SK-N-SH treated with all-trans-retinoic acid at 6 μM for 48 hours (cell line): ENCODE measurements at regions not wholly inside any gene's neighbourhood (a gene's known extent, or its start where the extent isn't known, plus 50 kb on each side); places are given as distances from the start of the nearest gene placed in this dataset.

Experiments used
- BACH2 ChIP-seq: fragments of 250-450 bp; sonication (Bioruptor Pico); IDR thresholded peaks from 2 replicates; pipeline ENCODE4 v1.9.0; 2021; ENCODE audit warnings: mild to moderate bottlenecking, borderline replicate concordance
- CSDC2 ChIP-seq: fragments of 250-450 bp; sonication (Bioruptor Pico); IDR thresholded peaks from 2 replicates; pipeline ENCODE4 v1.5.0; 2020; ENCODE audit warnings: mild to moderate bottlenecking, moderate library complexity
- GLIS3 ChIP-seq: fragments of 250-450 bp; sonication (Bioruptor Pico); IDR thresholded peaks from 2 replicates; pipeline ENCODE4 v1.5.0; 2020; ENCODE audit warnings: mild to moderate bottlenecking, moderate library complexity
- ISL1 ChIP-seq: fragments of 250-450 bp; sonication (Bioruptor Pico); IDR thresholded peaks from 2 replicates; pipeline ENCODE4 v2.1.2; 2022; ENCODE audit warnings: mild to moderate bottlenecking, moderate library complexity
- SNAI2 ChIP-seq: fragments of 250-450 bp; sonication (Bioruptor Pico); IDR thresholded peaks from 2 replicates; pipeline ENCODE4 v1.5.0; 2020; ENCODE audit warnings: mild to moderate bottlenecking, moderate library complexity
- TCF4 ChIP-seq: fragments of 250-450 bp; sonication (Bioruptor Pico); IDR thresholded peaks from 2 replicates; pipeline ENCODE4 v1.8.0; 2021; ENCODE audit warnings: mild to moderate bottlenecking, moderate library complexity, borderline replicate concordance
- TOX ChIP-seq: fragments of 250-450 bp; sonication (Bioruptor Pico); IDR thresholded peaks from 2 replicates; pipeline ENCODE4 v1.8.0; 2021; ENCODE audit warnings: mild to moderate bottlenecking, moderate library complexity, borderline replicate concordance
- ZFP3 ChIP-seq: fragments of 250-450 bp; sonication (Bioruptor Pico); IDR thresholded peaks from 2 replicates; pipeline ENCODE4 v1.5.0; 2020; ENCODE audit warnings: mild to moderate bottlenecking, moderate library complexity
- ZFP30 ChIP-seq: fragments of 450-650 bp; formaldehyde crosslinking; IDR thresholded peaks from 2 replicates; pipeline ENCODE4 v1.5.0; 2022; ENCODE audit warnings: mild to moderate bottlenecking, moderate library complexity
- ZNF565 ChIP-seq: fragments of 450-650 bp; formaldehyde crosslinking; conservative IDR thresholded peaks from 2 replicates; pipeline ENCODE4 v1.5.0; 2020; ENCODE audit warnings: low read depth, mild to moderate bottlenecking, moderate library complexity
- TF ChIP-seq, protein P1 (sequence below): fragments of 250-450 bp; sonication (Bioruptor Pico); IDR thresholded peaks from 2 replicates; pipeline ENCODE4 v1.5.0; 2020; ENCODE audit warnings: mild to moderate bottlenecking, moderate library complexity
- TF ChIP-seq, protein P2 (sequence below): fragments of 250-450 bp; sonication (Bioruptor Pico); IDR thresholded peaks from 2 replicates; pipeline ENCODE4 v1.5.1; 2020; ENCODE audit warnings: low read depth, mild to moderate bottlenecking, moderate library complexity
- TF ChIP-seq, protein P3 (sequence below): fragments of 250-450 bp; sonication (Bioruptor Pico); IDR thresholded peaks from 2 replicates; pipeline ENCODE4 v1.5.1; 2021; ENCODE audit warnings: mild to moderate bottlenecking, moderate library complexity
- TF ChIP-seq, protein P4 (sequence below): fragments of 250-450 bp; sonication (Bioruptor Pico); IDR thresholded peaks from 2 replicates; pipeline ENCODE4 v1.8.0; 2020; ENCODE audit warnings: mild to moderate bottlenecking, moderate library complexity, borderline replicate concordance

DNA sequence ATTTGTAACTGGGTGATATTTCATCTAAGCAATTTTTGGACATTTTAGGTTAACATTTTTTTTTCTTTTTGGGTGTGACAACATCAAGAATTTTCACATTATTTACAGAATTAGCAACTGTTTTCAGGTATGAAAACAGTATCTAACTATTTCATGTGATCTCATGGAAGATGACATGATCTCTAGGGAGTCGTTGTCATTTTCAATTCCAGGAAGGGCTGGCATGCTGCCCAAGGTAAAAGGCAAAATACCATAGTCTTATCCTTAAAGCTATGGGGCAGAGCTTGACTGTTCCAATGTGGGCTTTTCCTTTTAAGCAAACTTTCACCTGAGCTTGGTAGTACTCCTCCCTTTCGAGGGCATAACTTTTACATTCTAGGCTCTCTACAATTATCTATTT lies 443.7 kb downstream of the DSEL start:
- TF ChIP-seq ISL1 (no peak), TOX (CRISPR knock-in tag) (no peak), ZFP3 (CRISPR knock-in tag) (no peak), ZNF565 (CRISPR knock-in tag) (no peak), TCF4 (CRISPR knock-in tag) (no peak), SNAI2 (CRISPR knock-in tag) (no peak), GLIS3 (no peak), BACH2 (CRISPR knock-in tag) (no peak), ZFP30 (CRISPR knock-in tag) (no peak), CSDC2 (CRISPR knock-in tag) (no peak)
- TF ChIP-seq, protein P1, sequence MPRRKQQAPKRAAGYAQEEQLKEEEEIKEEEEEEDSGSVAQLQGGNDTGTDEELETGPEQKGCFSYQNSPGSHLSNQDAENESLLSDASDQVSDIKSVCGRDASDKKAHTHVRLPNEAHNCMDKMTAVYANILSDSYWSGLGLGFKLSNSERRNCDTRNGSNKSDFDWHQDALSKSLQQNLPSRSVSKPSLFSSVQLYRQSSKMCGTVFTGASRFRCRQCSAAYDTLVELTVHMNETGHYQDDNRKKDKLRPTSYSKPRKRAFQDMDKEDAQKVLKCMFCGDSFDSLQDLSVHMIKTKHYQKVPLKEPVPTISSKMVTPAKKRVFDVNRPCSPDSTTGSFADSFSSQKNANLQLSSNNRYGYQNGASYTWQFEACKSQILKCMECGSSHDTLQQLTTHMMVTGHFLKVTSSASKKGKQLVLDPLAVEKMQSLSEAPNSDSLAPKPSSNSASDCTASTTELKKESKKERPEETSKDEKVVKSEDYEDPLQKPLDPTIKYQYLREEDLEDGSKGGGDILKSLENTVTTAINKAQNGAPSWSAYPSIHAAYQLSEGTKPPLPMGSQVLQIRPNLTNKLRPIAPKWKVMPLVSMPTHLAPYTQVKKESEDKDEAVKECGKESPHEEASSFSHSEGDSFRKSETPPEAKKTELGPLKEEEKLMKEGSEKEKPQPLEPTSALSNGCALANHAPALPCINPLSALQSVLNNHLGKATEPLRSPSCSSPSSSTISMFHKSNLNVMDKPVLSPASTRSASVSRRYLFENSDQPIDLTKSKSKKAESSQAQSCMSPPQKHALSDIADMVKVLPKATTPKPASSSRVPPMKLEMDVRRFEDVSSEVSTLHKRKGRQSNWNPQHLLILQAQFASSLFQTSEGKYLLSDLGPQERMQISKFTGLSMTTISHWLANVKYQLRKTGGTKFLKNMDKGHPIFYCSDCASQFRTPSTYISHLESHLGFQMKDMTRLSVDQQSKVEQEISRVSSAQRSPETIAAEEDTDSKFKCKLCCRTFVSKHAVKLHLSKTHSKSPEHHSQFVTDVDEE (CRISPR knock-in tag) = no peak
- TF ChIP-seq, protein P2, sequence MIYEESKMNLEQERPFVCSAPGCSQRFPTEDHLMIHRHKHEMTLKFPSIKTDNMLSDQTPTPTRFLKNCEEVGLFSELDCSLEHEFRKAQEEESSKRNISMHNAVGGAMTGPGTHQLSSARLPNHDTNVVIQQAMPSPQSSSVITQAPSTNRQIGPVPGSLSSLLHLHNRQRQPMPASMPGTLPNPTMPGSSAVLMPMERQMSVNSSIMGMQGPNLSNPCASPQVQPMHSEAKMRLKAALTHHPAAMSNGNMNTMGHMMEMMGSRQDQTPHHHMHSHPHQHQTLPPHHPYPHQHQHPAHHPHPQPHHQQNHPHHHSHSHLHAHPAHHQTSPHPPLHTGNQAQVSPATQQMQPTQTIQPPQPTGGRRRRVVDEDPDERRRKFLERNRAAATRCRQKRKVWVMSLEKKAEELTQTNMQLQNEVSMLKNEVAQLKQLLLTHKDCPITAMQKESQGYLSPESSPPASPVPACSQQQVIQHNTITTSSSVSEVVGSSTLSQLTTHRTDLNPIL (CRISPR knock-in tag) = no peak
- TF ChIP-seq, protein P3, sequence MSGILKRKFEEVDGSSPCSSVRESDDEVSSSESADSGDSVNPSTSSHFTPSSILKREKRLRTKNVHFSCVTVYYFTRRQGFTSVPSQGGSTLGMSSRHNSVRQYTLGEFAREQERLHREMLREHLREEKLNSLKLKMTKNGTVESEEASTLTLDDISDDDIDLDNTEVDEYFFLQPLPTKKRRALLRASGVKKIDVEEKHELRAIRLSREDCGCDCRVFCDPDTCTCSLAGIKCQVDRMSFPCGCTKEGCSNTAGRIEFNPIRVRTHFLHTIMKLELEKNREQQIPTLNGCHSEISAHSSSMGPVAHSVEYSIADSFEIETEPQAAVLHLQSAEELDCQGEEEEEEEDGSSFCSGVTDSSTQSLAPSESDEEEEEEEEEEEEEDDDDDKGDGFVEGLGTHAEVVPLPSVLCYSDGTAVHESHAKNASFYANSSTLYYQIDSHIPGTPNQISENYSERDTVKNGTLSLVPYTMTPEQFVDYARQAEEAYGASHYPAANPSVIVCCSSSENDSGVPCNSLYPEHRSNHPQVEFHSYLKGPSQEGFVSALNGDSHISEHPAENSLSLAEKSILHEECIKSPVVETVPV = no peak
- TF ChIP-seq, protein P4, sequence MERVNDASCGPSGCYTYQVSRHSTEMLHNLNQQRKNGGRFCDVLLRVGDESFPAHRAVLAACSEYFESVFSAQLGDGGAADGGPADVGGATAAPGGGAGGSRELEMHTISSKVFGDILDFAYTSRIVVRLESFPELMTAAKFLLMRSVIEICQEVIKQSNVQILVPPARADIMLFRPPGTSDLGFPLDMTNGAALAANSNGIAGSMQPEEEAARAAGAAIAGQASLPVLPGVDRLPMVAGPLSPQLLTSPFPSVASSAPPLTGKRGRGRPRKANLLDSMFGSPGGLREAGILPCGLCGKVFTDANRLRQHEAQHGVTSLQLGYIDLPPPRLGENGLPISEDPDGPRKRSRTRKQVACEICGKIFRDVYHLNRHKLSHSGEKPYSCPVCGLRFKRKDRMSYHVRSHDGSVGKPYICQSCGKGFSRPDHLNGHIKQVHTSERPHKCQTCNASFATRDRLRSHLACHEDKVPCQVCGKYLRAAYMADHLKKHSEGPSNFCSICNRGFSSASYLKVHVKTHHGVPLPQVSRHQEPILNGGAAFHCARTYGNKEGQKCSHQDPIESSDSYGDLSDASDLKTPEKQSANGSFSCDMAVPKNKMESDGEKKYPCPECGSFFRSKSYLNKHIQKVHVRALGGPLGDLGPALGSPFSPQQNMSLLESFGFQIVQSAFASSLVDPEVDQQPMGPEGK (CRISPR knock-in tag) = no peak
